HepG2 (cell line): ENCODE measurements at regions not wholly inside any gene's neighbourhood (a gene's known extent, or its start where the extent isn't known, plus 50 kb on each side); places are given as distances from the start of the nearest gene placed in this dataset.

ENCODE experiments used
- CCAR2 ChIP-seq: fragments of 200-400 bp; formaldehyde crosslinking; optimal IDR thresholded peaks from 2 replicates; pipeline ENCODE3; 2018; ENCODE audit warnings: low read depth, mild to moderate bottlenecking, low read length, moderate library complexity
- CHCHD3 ChIP-seq: sonication (generic); formaldehyde crosslinking; IDR thresholded peaks from 2 replicates; pipeline ENCODE4 v1.8.0; 2022; ENCODE audit warnings: mild to moderate bottlenecking, missing genetic modification reagents, moderate library complexity
- CTCF ChIP-seq: sonication (generic); formaldehyde crosslinking; IDR thresholded peaks from 2 replicates; pipeline ENCODE4 v1.5.0; 2020; ENCODE audit warnings: mild to moderate bottlenecking, missing genetic modification reagents, moderate library complexity
- FOXK1 ChIP-seq: sonication (generic); formaldehyde crosslinking; IDR thresholded peaks from 2 replicates; pipeline ENCODE4 v1.4.0; 2020; ENCODE audit warnings: low read depth, missing genetic modification reagents, borderline replicate concordance
- HNF1A ChIP-seq, 2 experiments: sonication (generic) in 1 of 2; formaldehyde crosslinking in 1 of 2; IDR thresholded peaks; 2 replicates each; pipeline versions ENCODE4 v1.4.0 to v1.6.1; 2016 to 2020; ENCODE audit warnings: borderline replicate concordance in 1 of 2, low read depth in 1 of 2, mild to moderate bottlenecking in 1 of 2, missing genetic modification reagents in 1 of 2
- IRF2 ChIP-seq: IDR thresholded peaks from 2 replicates; pipeline ENCODE4 v1.6.1; 2018; ENCODE audit warnings: missing genetic modification reagents, missing compliant biosample characterization
- JDP2 ChIP-seq: sonication (generic); formaldehyde crosslinking; IDR thresholded peaks from 2 replicates; pipeline ENCODE4 v1.8.1; 2022; ENCODE audit warnings: missing genetic modification reagents, borderline replicate concordance
- MEF2D ChIP-seq: sonication (generic); formaldehyde crosslinking; IDR thresholded peaks from 2 replicates; pipeline ENCODE4 v1.5.1; 2020; ENCODE audit warnings: mild to moderate bottlenecking, missing genetic modification reagents
- POLR2AphosphoS5 ChIP-seq: IDR thresholded peaks from 2 replicates; pipeline ENCODE4 v1.6.1; 2012; ENCODE audit warnings: low read depth, low read length
- RFX5 ChIP-seq: IDR thresholded peaks from 2 replicates; pipeline ENCODE4 v1.6.1; 2011; ENCODE audit warnings: low read depth, low read length, improper control_type of control experiment
- SP1 ChIP-seq, 2 experiments: fragments of 450-650 bp in 1 of 2; sonication (generic) in 1 of 2; formaldehyde crosslinking in 1 of 2; IDR thresholded peaks; 2 replicates each; pipeline versions ENCODE4 v1.4.0 to v1.6.1; 2016 to 2020; ENCODE audit warnings: missing genetic modification reagents in 1 of 2
- TP53 ChIP-seq: sonication (generic); formaldehyde crosslinking; conservative IDR thresholded peaks from 2 replicates; pipeline ENCODE4 v1.4.0; 2020; ENCODE audit warnings: missing genetic modification reagents
- TF ChIP-seq, protein P1 (sequence below): IDR thresholded peaks from 2 replicates; pipeline ENCODE4 v1.6.1; 2012; ENCODE audit warnings: inconsistent platforms

GRCh38 chr1:58936973-58937372 is 153.1 kb upstream of the JUN start:
- TF ChIP-seq POLR2AphosphoS5: no peak
- TF ChIP-seq IRF2 (CRISPR knock-in tag): no peak
- TF ChIP-seq CTCF (CRISPR knock-in tag): no peak
- TF ChIP-seq JDP2: no peak
- no peak for TF ChIP-seq RFX5
- no peak for TF ChIP-seq FOXK1 (CRISPR knock-in tag)
- TF ChIP-seq CHCHD3 (CRISPR knock-in tag): no peak
- TF ChIP-seq CCAR2: no peak
- no peak for TF ChIP-seq HNF1A (IDR thresholded peaks at IDR 0.05; ENCODE audit: low read depth)
- no peak for TF ChIP-seq HNF1A (CRISPR knock-in tag; IDR thresholded peaks at IDR 0.05; ENCODE audit: borderline replicate concordance)
- TF ChIP-seq, protein P1, sequence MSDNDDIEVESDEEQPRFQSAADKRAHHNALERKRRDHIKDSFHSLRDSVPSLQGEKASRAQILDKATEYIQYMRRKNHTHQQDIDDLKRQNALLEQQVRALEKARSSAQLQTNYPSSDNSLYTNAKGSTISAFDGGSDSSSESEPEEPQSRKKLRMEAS: no peak
- no peak for TF ChIP-seq MEF2D (CRISPR knock-in tag)
- TF ChIP-seq TP53: no peak
- TF ChIP-seq SP1 (IDR thresholded peaks at IDR 0.05): no peak
- TF ChIP-seq SP1 (CRISPR knock-in tag; IDR thresholded peaks at IDR 0.05): no peak
